LHCN-M2 (cell line): ENCODE measurements at regions not wholly inside any gene's neighbourhood (a gene's known extent, or its start where the extent isn't known, plus 50 kb on each side); places are given as distances from the start of the nearest gene placed in this dataset.

Experiments
- DNase-seq: peaks from one replicate; pipeline ENCODE4 v3.0.0-alpha.2; 2012; ENCODE audit warnings: low read depth

DNA sequence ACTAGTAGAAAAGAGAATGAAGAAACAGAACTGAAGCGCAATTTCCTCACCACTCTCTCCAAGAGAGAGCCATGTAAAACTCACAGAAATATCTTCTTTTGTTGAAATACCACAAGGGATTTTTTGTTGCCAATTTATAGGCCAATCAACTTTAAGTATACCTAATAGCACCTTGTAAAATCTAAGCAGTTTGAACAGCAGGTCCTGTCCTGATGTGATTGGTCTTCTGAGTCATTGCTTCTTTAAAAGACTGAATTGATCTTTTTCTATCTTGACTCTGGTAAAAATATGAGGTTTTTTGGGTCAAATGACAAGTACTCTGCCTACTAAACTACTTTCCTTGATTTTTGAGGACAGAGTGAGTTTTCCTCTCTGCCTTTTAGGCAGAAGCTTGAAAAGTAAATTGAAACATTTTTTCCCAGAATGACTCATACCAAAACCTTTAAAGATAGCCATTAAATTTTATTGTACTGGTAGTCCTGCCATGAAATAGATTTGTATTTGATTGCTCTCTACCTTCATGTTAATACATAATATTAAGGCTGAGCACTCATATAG lies 343.9 kb upstream of the CBLB start:
- no peak for DNase-seq

DNA sequence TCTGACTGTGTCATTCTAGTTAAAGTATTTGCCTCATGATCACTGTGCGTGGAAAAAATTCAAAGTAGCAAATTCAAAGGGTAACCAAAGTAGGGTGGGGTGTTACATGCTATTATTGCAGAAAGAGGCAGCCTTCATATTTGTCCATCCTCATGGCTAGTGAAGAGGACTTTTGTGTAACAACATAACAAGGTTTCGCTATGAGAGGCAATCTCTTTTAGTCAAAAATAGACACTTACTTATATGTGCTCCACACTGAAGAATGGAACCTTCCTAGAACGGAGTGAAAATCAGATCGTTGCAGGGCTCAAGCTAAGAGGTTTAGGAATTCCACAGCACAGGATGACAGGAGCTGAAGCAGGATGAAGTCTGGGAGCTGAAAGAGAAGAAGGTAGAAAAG lies 345.1 kb upstream of the CBLB start:
- DNase-seq, result no peak

DNA sequence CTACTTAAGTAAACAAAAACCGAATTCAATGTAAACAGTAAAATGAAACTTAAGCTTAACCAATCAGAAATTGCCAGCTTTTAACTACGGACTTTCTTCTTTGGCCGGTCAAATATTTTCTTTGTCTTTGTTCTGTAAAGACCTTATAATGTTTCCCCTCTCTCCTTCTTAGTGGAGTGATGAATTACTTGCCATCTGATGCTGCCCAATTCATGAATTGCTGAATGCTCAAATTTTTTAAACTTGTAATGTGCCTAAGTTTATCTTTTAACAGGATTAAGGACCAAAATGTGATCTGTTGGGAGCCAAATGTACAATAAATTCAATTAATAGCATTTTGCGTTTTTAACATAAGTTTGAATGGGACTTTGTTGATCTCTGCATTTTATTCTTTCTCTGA lies 345.8 kb upstream of the CBLB start:
- no peak for DNase-seq

DNA sequence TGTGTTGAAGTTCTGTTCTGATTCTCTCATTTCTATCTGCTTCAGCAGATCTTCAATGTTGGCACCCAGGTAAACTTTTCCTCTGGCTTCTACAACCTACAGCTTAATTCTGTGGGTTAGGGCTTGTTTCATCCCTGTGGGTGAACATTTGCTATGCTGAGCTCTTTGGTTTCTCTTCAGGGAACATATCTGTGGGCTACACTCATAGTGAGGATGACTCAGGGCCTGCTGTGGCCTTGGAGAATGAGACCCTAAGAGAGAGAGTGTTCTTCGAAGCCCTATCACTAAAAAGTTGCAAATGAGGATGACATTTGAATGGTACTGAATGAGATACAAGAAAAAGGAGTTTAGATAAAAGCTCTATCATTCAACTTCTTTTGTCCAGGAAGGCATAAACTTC lies 346.2 kb upstream of the CBLB start:
- peak; percentile 76 for DNase-seq

DNA sequence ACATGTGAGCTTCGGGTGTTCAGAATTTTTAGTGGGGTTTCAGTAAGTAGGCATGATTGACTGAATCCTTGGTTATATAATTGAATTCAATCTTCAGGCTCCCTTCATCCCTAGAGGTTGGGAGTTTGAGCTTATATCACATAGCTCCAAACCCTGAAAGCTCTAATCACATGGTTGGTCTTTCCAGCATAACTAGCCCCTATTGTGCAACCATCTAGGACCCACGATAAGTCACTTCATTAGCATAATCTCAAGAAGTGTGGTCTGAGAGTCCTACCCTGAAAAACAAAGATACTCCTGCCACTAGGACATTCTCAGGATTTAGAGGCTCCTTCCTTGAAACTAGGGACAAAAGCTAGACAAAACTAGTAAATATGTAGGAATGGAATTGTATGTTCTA lies 348.9 kb upstream of the CBLB start:
- DNase-seq, result no peak

DNA sequence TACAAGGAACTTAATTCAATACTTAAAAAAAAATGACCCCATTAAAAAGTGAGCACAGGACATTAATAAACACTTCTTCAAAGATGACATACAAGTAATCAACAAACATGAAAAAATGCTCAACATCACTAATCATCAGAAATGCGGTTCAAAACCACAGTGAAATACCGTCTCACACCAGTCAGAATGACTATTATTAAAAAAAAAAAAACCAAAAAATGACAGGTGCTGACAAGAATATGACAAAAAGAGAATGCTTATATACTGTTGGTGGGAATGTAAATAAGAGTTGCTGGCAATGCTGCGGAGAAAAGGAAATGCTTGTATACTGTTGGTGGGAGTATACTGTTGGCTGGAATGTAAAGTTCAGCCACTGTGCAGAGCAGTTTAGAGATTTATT lies 358.3 kb upstream of the CBLB start:
- DNase-seq, result peak; percentile 41

DNA sequence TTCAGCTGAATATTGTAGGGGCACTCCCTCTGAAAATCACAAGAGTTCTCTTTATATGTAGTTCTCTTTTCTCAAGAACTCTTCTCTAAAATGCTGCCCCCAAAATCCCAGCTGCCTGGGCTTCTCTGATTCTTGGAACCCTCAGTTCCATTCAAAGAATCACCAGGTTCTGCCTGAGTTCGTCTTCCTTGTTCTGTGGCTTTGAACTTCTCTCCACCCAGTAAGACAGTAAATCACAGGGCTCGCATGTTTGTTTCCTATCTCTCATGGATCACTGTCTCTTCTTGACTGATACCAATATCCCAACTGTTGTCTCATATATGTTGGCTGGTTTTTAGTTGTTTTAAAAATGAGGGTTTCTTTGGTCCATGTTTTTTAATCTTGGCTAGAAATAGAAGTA lies 359.5 kb upstream of the CBLB start:
- DNase-seq, result no peak

DNA sequence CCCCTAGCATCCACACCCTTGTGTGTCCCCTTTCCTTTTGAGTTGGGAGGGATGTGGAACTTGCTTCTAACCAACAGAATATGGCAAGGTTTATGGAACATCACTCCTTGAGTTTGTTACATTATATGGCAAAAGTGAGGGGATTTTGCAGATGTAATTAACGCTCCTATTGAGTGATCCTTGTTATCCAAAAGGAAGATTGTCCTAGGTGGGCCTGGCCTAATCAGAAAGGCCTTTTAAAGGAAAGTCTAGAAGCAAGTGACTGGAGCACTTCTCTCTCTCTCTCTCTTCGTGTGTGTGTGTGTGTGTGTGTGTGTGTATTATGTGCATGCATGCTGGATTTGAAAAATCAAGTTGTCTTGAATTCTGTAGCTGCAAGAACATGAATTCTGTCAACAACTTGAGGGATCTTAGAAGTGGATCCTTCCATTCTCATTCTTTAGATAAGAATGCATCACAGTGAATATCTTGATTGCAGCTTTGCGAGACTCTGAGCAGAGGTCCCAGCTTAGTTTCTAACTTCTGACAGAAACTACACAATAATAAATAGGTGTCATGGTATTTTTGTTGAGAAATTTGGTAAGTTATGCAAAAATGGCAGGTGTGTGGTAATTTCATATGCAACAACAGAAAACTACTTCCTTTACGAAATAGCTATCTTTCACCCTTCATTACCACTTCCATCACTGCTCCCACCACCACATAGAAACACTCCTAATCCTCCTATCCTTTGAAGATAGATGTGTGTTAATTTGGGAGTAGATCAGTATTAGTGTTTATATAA lies 360.9 kb upstream of the CBLB start:
- DNase-seq, result no peak

DNA sequence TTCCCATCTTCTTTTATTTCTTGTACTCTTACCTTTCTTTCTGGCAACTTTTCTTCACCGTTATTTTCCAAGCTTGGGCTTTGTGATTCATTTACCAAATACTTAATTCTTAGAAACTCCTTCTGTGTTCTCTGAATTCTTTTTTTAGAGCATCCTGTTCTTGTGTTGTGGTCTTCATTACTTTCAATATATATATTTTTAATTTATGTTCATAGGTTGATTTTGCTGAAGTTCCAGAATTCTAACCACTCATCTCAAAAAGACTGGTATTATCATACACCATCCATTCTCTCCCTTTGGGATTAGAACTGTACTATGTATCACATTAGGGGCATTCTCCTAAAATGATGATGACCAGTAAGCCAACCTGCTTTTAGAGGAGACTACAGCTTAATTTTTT lies 362.3 kb upstream of the CBLB start:
- no peak for DNase-seq

DNA sequence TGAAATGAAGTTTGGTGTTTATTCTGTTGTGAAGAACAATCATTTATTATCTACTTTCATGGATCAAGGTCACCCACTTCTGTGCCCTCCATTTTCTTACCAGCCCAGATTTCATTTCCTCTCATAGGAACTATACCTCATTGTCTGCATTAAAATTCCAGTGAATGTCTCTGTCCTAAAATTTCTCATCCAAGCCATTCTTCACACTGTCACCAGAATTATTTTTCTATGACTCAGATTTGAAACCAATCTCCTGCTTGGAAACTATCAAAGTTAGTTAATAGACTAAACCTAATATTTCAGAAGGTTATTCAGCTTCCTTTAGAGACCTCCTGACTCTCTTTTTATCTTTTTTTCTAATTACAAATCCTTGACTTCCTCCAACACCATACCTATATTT lies 364.1 kb upstream of the CBLB start:
- DNase-seq, result no peak

DNA sequence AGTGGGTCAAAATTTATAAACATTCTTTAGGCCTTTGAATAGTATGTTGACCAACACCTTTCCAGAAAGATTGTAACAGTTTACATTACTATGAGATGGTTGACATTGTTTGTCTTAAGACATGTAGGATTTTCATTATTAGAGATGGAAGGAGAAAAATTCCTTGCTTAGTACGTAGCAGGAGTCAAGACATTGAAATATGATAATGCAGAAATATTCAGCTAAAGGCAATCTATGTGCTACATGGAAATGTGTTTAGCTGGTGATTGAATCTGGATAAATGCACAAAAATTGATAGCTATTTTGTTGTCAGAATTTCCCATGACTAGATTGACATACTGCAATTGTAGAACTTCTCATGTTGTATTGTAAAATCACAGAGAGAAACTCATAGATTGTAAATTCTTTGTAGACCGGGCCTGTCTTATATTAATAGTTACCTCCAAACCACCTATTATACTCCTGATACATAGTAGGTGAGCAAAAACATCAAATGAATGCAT lies 370.4 kb upstream of the CBLB start:
- no peak for DNase-seq

DNA sequence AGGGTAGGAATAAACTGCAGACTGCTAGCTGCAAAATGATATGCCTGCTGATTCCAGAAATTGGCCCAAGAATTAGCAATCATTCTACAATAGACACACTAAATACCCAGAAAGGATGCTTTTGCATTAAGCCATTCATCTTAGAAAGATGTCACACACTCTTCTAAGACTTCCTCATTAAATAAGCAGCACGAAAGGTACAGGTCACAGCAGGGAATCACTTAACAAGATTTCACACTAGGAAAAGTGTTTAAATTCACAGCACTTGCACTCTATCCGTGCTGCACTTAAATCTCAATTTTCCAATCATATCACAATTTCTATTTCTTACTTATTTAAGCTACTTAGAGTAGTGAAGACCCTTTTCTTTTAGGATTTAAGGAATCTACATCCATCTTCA lies 372.8 kb upstream of the CBLB start:
- DNase-seq, result no peak

DNA sequence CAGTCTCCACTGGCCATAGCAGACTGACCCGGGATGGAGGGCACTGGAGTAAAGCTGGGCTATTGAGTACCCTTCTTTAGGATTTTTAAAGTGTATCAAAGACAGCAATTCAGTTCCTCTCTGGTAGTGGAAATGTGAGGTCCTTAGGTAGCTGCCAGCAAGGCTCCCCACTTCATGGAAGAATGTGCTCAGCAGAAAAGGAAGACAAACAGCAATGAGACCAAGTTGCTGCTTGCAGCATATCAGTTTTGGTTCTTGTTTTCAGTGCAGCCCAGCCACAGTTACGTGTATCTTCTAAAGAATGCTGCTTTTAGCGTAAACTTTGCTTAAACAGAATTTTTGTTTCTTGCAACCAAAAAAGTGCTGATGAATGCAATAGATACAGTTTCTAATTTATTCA lies 374.0 kb upstream of the CBLB start:
- DNase-seq, result no peak

DNA sequence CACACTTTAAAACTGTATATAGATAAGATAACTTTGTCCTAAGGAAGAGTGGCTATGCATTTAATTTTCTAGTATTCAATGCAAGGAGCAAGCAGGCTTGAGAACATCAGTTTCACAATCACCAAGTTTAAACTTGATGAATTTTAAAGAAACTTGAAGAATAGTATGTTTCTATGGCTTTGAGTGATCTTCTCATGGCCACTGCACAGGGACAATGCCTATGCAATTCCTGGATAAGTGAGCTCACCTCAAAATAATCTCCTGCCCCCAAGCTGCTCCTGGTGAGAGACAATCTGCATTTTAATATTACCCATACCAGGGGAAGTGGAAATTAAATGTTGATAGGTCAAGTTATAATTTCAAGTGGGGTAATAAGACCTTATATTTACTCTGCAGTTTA lies 376.6 kb upstream of the CBLB start:
- no peak for DNase-seq

DNA sequence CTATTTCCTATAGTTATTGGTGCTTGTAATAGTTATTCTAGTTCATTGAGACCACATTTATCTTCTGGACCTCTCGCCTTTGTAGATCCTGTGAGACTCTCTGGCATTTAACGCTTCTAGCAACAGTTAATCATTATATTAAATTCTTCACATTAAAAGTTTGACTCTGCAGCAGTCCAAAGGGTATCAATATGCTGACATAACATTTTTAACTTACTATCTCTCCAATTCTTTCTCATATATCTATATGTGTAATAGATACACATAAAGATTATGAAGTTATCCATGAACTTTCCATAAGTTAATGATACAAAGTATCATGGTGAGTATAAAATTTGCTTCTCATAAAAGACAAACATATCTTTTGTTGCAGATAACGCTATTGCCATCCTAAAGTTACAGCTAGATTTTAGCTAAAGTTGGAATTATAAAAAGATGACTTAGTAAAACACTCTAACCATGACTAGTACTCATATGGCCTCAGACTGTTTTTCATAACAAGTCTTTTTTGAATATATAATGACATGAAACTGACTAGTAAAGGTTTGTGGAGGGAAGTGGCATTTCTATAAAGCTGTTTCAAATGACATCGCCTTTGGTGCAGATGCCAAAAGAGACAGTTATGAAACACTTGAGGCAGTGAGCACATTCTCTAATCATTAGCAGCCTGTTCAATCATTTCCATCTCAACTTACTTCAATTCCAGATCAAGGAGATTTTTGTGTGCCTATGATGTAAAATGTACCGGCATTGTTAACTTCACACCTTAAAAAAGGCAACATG lies 379.3 kb upstream of the CBLB start:
- DNase-seq, result no peak

DNA sequence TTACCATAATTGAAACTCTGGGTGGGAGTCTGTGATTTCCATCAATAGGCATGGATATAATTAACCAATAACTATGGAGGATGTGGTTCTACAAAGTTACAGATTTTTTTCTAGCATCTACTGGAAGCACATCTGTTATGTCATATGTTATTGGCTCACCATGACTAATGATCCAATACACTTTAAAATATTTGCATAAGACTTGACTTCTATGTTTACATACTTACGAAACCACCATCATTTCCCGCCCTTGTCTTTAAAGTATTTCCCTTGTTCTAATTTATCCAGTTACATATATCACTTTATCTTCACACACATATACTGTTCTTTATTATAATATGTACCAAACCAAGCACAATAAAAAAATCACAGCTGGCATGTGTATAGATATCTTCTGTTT lies 380.3 kb upstream of the CBLB start:
- peak; percentile 36 for DNase-seq

DNA sequence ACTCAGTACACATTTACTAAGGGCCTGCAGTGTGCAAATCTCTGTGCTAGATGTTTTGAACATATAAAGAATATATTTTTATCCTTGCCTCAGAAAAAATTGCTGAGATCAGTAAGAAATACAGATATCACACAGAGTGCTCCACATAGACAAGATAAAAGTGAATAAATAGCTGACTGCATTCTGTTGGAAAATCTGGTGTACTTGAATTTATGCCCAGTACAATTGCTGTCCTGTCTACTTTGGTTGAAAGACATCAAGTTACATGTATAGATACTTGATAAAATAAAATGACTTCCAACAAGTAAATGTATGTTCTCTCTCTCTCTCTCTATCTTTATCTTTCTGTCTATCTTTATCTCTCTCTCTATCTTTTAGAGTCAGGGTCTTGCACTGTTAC lies 381.2 kb upstream of the CBLB start:
- DNase-seq, result no peak

DNA sequence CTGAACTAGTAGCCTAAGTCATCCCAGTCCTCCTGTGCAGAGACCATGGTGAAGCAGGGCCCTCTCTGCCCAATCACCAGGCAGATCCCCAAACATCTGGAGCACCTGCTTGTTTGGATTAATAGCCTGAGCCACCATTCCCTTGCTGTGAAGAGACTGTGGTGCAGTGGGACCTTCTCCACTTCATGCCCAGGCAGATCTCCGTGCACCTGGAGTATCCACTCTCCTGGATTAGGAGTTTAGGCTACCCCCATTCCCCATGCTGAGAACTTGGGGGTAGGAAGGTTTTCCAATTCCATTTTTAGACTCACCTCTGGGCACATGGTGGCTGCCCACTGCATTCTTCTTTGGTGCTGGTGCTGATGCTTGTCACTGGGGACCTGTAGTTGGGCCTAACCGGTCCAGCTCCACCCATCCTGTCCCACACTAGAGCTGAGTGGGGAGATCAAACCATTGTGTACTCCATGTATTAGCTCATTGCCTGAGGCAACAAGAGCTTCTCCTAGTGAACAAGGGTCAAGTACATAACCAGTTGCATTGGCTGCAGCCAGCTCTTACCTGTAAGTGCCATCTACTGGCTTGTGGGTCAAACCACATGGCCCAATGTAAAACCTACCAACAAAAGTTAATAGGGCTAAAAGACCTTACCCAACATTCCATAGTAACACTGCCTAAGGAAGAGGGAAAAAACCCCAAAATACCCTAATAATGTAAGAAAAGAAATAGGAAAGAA lies 382.5 kb upstream of the CBLB start:
- no peak for DNase-seq

DNA sequence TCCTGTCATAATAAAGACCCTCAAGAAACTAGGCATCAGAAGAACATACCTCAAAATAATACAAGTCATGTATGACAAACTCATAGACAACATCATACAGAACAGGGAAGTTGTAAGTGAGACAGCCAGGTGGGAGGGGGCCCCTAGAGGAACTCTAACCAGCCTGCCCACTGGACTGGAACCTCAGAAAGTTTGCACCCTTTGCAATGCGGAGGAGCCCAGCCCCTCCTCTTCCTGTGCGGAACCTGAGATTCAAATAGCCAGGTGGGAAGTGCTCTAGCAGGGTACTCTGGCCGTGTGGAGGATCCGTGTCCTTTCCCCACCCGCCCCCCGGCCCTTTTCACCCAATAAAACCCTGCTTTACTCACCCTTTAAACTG lies 387.0 kb upstream of the CBLB start:
- DNase-seq, result no peak

DNA sequence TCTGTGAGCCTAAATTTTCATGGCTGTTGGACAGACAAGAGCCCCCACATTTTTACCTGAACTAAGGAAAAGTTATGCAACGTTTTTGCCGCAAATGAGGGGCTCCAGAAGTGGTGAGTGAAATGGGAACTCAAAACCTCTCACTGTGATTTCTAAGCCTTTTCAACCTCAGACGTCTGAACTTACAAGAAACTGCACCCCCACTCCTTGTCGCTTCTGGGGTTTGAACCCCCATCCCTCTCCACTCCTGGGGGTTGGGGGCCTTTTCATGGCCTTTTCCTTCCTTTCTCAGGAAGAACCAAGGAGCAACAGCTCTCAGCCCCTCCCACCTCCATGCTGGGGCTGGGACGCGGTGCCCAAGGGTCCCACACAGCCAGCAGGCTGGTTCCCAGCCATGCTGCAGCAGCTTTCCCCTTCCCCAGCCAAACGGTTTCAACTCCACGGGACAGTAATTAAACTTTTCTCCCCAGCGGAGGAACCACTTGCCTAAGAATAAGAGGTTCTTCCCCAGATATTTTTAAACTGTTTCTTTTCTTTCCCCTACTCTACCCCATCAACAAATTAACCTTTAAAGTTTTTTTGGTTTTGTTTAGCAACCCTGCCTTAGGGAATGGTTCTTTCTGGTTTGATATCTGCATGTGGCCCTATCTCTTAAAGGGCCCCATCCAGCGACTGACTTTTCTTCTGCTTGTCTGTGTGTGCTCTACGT lies 387.6 kb upstream of the CBLB start:
- no peak for DNase-seq

DNA sequence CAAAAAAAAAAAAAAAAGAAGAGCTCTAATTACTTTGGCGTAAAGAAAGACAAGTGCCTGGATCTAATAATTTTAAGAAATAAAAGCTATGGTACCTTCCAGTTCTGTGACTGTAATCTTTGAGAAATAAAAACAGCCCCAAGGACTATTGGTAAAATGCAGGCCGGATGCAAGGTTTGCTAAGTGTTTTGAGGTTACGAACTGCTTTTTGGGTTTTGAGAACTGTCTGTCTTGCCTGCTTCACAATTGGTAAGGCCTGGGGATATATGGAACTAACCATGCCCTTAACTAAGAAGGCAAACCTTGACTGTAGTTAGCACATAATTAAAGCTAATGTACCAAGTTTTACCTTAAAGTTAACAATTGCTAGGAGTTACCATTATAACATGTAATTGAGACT lies 388.4 kb upstream of the CBLB start:
- DNase-seq, result no peak

DNA sequence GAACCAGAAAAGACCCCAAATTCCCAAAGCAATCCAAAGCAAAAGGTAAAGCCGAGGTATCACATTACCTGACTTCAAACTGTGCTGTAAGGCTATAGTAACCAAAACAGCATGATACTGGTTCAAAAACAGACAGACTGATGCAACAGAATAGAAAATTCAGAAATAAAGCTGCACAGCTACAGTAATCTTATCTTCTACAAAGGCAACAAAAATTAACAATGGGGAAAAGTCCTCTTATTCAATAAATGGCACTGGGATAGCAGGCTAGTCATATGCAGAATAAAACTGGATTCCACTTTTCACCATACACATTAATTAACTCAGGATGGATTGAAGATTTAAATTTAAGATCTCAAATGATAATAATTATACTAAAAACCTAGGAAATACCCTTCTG lies 392.6 kb upstream of the CBLB start:
- no peak for DNase-seq
